GM12864 (cell line): ENCODE measurements at regions not wholly inside any gene's neighbourhood (a gene's known extent, or its start where the extent isn't known, plus 50 kb on each side); places are given as distances from the start of the nearest gene placed in this dataset.

Experiments
- DNase-seq: peaks from one replicate; pipeline ENCODE4 v3.0.0-alpha.2; 2011; ENCODE audit warnings: low read depth
- H3K4me3 ChIP-seq: 2 replicates; pipeline ENCODE4 v1.5.1; 2011; ENCODE audit warnings: mild to moderate bottlenecking, low read depth, low read length, control low read depth
- TF ChIP-seq, protein P1 (sequence below): IDR thresholded peaks from 2 replicates; pipeline ENCODE4 v1.5.1; 2011; ENCODE audit warnings: low read depth, mild to moderate bottlenecking, moderate library complexity, low read length, control low read depth, inconsistent platforms; ENCODE audit errors: missing control alignments

DNA sequence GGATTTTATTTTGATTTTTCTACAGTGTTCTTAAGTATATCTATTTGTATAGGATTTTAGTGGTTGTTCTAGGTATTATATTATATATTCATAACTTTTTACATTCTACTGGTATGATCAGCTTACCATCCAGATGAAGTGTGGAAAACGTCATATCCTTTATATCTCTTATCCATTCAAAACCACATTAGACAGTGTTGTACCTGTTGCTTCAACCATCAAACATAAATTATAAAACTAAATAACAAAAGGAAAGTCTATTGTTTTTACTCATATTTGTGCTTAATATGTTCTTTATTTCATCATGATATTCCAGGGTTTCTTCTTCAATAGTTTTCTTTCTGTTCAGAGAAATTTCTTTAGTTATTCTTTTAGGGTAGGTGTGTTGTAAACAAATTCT lies 191.4 kb downstream of the RPLP1 start:
- no peak overlapping the region for H3K4me3 ChIP-seq
- DNase-seq, result no peak
- TF ChIP-seq, protein P1, sequence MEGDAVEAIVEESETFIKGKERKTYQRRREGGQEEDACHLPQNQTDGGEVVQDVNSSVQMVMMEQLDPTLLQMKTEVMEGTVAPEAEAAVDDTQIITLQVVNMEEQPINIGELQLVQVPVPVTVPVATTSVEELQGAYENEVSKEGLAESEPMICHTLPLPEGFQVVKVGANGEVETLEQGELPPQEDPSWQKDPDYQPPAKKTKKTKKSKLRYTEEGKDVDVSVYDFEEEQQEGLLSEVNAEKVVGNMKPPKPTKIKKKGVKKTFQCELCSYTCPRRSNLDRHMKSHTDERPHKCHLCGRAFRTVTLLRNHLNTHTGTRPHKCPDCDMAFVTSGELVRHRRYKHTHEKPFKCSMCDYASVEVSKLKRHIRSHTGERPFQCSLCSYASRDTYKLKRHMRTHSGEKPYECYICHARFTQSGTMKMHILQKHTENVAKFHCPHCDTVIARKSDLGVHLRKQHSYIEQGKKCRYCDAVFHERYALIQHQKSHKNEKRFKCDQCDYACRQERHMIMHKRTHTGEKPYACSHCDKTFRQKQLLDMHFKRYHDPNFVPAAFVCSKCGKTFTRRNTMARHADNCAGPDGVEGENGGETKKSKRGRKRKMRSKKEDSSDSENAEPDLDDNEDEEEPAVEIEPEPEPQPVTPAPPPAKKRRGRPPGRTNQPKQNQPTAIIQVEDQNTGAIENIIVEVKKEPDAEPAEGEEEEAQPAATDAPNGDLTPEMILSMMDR, result no peak

DNA sequence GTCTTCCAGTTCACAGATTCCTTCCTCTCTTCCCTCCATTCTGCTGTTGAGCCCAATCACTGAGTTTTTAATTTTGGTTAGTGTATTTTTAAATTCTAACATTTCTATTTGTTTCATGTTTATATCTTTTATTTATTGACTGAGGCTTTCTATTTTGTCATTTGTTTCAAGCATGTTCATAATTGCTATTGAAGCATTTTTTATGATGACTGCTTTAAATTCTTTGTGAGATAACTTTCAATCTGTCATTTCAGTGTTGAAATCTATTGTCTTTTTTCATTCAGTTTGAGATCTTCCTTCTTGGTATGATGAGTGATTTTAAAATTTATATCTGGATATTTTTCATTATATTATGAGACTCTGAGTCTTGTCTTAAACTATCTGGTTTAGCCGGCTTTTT lies 192.3 kb downstream of the RPLP1 start:
- TF ChIP-seq, protein P1, result no peak
- no peak for DNase-seq
- no peak overlapping the region for H3K4me3 ChIP-seq

DNA sequence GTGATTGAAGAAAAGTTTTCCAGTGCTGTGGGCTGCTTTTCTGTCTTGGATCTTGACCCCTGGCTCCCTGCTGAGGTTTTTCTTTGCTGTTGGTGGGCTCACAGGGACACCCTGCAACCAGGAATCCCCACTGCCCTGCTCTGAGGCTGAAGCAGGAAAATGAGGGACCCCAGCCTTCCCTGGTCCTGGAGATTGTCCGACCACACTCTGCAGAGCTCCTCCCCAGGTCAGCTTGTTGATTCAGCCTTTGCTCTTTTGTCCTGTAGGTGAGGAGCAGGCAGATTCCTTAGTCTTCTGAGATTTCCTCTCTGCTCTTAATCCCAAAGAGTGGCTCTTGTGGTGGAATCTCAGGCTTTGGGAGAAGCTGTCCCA lies 194.5 kb downstream of the RPLP1 start:
- no peak overlapping the region for H3K4me3 ChIP-seq
- TF ChIP-seq, protein P1, result no peak
- DNase-seq, result no peak

DNA sequence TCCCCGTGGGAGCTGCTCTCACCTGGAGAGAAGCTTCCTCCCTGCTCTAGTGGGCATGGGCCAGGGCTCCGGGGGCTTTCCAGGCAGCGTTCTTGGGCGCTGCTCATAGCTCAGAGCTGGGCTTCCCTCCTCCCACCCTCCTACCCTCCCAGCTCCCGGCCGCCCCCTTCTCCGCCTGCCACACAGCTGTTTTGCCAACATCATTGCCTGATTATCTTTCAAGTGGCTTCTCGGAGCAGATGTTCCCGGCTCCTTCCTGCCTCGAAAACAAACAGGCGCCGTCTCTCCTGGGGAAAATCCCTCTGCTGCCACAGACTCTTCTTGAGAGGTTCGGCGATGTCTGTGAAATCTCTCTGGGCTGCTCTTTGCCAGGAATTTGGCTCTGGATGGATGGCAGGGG lies 195.6 kb downstream of the RPLP1 start:
- TF ChIP-seq, protein P1, result no peak
- no peak overlapping the region for H3K4me3 ChIP-seq
- DNase-seq, result no peak

DNA sequence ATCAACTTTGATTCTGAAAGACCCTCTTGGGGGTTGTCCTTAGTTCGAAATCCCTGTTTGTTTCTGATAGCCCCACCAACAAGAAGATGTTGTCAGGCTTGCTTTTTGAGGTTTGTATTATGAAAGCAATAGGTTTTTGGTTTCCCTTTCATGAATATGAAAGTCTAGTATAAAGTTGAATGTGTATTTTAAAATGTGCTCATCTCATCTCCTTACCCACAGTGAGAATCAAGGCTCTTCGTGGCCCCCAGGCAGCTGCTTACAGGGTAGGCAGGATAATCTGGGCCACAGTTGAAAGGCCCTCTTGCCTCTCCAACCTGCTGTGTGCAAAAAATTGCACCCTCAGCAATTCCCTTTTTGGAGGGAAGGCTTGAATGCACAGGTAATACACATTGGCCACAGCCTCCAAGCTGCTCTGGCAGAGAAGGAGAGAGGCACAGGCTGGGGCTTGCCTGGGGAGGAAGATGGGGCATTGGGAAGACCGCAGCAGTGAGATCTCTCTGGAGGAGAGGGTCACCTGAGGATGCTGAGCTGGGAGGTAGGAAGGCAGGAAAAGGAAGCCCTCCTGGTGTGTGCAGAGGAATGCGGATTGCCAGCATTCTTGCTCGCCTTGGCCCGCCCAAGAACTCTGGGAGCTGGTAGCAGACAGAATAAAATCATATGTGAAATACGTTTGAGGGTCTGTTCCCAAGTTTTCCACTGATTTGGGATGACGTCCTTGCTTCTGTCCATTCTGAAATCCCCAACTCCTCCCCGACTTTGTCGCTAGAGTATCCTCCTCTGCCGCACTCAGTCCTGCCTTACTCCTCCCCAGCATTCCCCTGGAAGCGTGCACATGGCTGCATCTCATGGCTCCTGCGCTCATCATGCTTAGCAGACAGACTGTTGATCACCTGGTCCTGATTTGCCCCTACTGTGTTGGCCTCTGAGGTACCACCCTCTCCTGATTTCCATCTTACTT lies 196.4 kb downstream of the RPLP1 start:
- no peak overlapping the region for H3K4me3 ChIP-seq
- DNase-seq, result no peak
- TF ChIP-seq, protein P1, result no peak

DNA sequence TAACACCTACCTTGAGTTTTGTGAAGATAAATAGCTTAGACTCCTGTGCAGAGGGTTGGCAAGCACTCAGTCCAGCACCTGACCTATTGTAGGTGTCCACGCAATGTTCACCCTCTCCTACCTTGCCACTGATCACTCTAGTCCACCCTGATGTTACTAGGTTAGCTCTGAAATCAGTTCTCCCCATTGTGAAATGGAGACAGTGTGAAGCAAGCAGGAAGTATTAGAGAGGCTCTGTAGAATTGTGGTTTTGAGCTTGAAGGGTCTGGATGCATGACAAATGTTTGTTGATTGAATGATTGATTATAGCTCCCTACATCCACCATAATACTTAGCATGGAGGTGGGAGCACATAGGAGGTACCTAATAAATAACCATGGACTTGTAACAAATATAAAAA lies 199.7 kb downstream of the RPLP1 start:
- TF ChIP-seq, protein P1, result no peak
- no peak overlapping the region for H3K4me3 ChIP-seq
- DNase-seq, result no peak

DNA sequence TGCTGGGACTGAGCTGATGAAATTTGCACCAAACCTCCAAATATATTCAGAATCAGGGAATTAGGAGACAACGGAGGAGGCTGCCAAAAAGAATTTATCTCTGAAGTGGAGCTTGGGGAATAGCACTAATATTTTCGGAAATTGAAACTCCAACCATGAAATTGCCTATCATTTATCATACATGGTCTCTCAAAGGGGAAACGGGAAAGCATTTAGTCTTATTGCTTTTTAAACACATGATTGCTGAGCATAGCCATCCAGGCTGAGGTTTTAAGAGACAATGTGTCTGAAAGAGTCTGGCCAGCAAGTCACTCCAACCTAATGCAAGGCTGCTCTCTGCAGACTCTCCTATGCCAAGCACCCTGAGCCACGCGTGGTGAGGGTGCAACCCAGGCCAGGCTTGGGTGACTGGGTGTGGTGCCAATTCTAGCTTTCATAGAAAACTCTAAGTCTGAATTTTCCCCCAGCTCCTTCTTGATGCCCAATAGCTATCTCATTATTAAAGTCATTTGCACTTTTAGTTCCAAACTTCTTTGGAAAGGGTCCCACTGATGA lies 200.2 kb downstream of the RPLP1 start:
- TF ChIP-seq, protein P1, result no peak
- DNase-seq, result no peak
- H3K4me3 ChIP-seq, result no peak overlapping the region
